ENCODE measurements at regions not wholly inside any gene's neighbourhood (a gene's known extent, or its start where the extent isn't known, plus 50 kb on each side); places are given as distances from the start of the nearest gene placed in this dataset.
A peak's percentile ranks its signal among the peaks of the same experiment; 100 is the strongest.

GRCh38 chr20:24862186-24862585 lies 86.9 kb upstream of the CST7 start:
- no peak for DNase-seq (ENCODE audit: low read depth in 2 of 2)
- no peak for TF ChIP-seq CTCF (IDR thresholded peaks at IDR 0.05; ENCODE audit: low read depth, low read length)
- no peak overlapping the region for H3K4me3 ChIP-seq (replicated peaks in 1 of 2; ENCODE audit: low read depth in 2 of 2, low read length in 2 of 2)

- DNase-seq (ENCODE audit: low read depth in 2 of 2), result no peak
- no peak for TF ChIP-seq CTCF (IDR thresholded peaks at IDR 0.05; ENCODE audit: low read depth, low read length)
- H3K4me3 ChIP-seq (replicated peaks in 1 of 2; ENCODE audit: low read depth in 2 of 2, low read length in 2 of 2), result no peak overlapping the region
Observed at GRCh38 chr20:24862606-24863005, 86.5 kb upstream of the CST7 start.

- TF ChIP-seq CTCF (IDR thresholded peaks at IDR 0.05; ENCODE audit: low read depth, low read length), result no peak
- DNase-seq (ENCODE audit: low read depth in 2 of 2), result peak; percentile 59 to 78
- no peak overlapping the region for H3K4me3 ChIP-seq (replicated peaks in 1 of 2; ENCODE audit: low read depth in 2 of 2, low read length in 2 of 2)
Observed at GRCh38 chr20:24863356-24863755, 85.7 kb upstream of the CST7 start.

GRCh38 chr20:24866008-24866407 lies 83.1 kb upstream of the CST7 start:
- no peak overlapping the region for H3K4me3 ChIP-seq (replicated peaks in 1 of 2; ENCODE audit: low read depth in 2 of 2, low read length in 2 of 2)
- DNase-seq (ENCODE audit: low read depth in 2 of 2), result no peak
- no peak for TF ChIP-seq CTCF (IDR thresholded peaks at IDR 0.05; ENCODE audit: low read depth, low read length)

GRCh38 chr20:24866742-24867141 lies 82.3 kb upstream of the CST7 start:
- no peak for DNase-seq (ENCODE audit: low read depth in 2 of 2)
- H3K4me3 ChIP-seq (replicated peaks in 1 of 2; ENCODE audit: low read depth in 2 of 2, low read length in 2 of 2), result no peak overlapping the region
- TF ChIP-seq CTCF (IDR thresholded peaks at IDR 0.05; ENCODE audit: low read depth, low read length), result no peak

GRCh38 chr20:24867556-24867955 lies 81.5 kb upstream of the CST7 start:
- H3K4me3 ChIP-seq (replicated peaks in 1 of 2; ENCODE audit: low read depth in 2 of 2, low read length in 2 of 2), result no peak overlapping the region
- DNase-seq (ENCODE audit: low read depth in 2 of 2), result no peak
- TF ChIP-seq CTCF (IDR thresholded peaks at IDR 0.05; ENCODE audit: low read depth, low read length), result no peak

- TF ChIP-seq CTCF (IDR thresholded peaks at IDR 0.05; ENCODE audit: low read depth, low read length), result no peak
- no peak for DNase-seq (ENCODE audit: low read depth in 2 of 2)
- H3K4me3 ChIP-seq (replicated peaks in 1 of 2; ENCODE audit: low read depth in 2 of 2, low read length in 2 of 2), result no peak overlapping the region
Observed at GRCh38 chr20:24868396-24868927, 80.6 kb upstream of the CST7 start.

Measured in cardiac fibroblast (primary cell).